H1 (cell line): ENCODE measurements at regions not wholly inside any gene's neighbourhood (a gene's known extent, or its start where the extent isn't known, plus 50 kb on each side); places are given as distances from the start of the nearest gene placed in this dataset.

ENCODE experiments used
- CTCF ChIA-PET: fragments of 300-600 bp; sonication (Branson Sonifier 250); formaldehyde crosslinking; loops from one replicate; lab custom pipeline; 2021; ENCODE audit not compliant: partially characterized antibody; lab: Charles Lee
- POLR2A ChIA-PET: fragments of 300-600 bp; sonication (Branson Sonifier 250); formaldehyde crosslinking; loops from one replicate; lab custom pipeline; 2021; ENCODE audit warnings: inconsistent platforms; ENCODE audit not compliant: partially characterized antibody; lab: Charles Lee
- DNase-seq, 2 experiments: peaks; one replicate each; pipeline versions ENCODE4 v3.0.0 to v3.0.0-alpha.2; 2010 to 2022; ENCODE audit warnings: low spot score in 2 of 2, low read depth in 1 of 2, mixed read lengths in 1 of 2
- FAIRE-seq: peaks from 2 replicates; lab custom pipeline; 2011; peaks lifted over from hg19 to GRCh38; lab: Jason Lieb, UNC
- H2AFZ ChIP-seq: 2 replicates; pipeline ENCODE4 v1.8.1; 2012; ENCODE audit warnings: low read length, inconsistent platforms
- H2AK5ac ChIP-seq: 2 replicates; pipeline ENCODE4 v1.6.1; 2013; ENCODE audit warnings: low read depth, low read length
- H2BK120ac ChIP-seq: replicated peaks from 2 replicates; pipeline ENCODE3; 2013; ENCODE audit warnings: low read depth, low read length, inconsistent platforms
- H2BK12ac ChIP-seq: 2 replicates; pipeline ENCODE4 v1.6.1; 2013; ENCODE audit warnings: low read depth, low read length
- H2BK15ac ChIP-seq: 2 replicates; pipeline ENCODE4 v1.6.1; 2013; ENCODE audit warnings: low read length
- H2BK20ac ChIP-seq: 2 replicates; pipeline ENCODE4 v1.6.1; 2013; ENCODE audit warnings: low read length
- H2BK5ac ChIP-seq: 2 replicates; pipeline ENCODE4 v1.6.1; 2013; ENCODE audit warnings: low read depth, low read length
- H3K14ac ChIP-seq: 2 replicates; pipeline ENCODE4 v1.6.1; 2013; ENCODE audit warnings: inconsistent platforms; ENCODE audit not compliant: insufficient read length
- H3K18ac ChIP-seq: 2 replicates; pipeline ENCODE4 v1.6.1; 2013; ENCODE audit warnings: low read length; ENCODE audit errors: extremely low read depth
- H3K23ac ChIP-seq: 2 replicates; pipeline ENCODE4 v1.6.1; 2013; ENCODE audit warnings: inconsistent platforms; ENCODE audit not compliant: insufficient read length
- H3K23me2 ChIP-seq: 2 replicates; pipeline ENCODE4 v1.6.1; 2013; ENCODE audit warnings: low read depth, low read length
- H3K27ac ChIP-seq: 2 replicates; pipeline ENCODE4 v1.6.1; 2011; ENCODE audit warnings: low read depth, low read length, inconsistent platforms
- H3K27me3 ChIP-seq, 4 experiments: replicated peaks in 1 of 4; 1 replicate in 1 of 4; 2 replicates in 3 of 4; pipeline versions ENCODE4 v1.6.1 to v1.8.1; 2011 to 2013; ENCODE audit warnings: low read length in 3 of 4, mild to moderate bottlenecking in 3 of 4, inconsistent platforms in 2 of 4, mixed read lengths in 2 of 4, moderate library complexity in 1 of 4; ENCODE audit not compliant: control insufficient read depth in 3 of 4, insufficient read depth in 3 of 4; ENCODE audit errors: extremely low read depth in 1 of 4
- H3K36me3 ChIP-seq, 4 experiments: 2 replicates each; pipeline versions ENCODE4 v1.6.1 to v1.8.1; 2011 to 2013; ENCODE audit warnings: mild to moderate bottlenecking in 4 of 4, low read length in 3 of 4, moderate library complexity in 2 of 4, control low read depth in 1 of 4, inconsistent platforms in 1 of 4; ENCODE audit not compliant: insufficient read depth in 4 of 4, control insufficient read depth in 2 of 4
- H3K4ac ChIP-seq: replicated peaks from 2 replicates; pipeline ENCODE3; 2013; ENCODE audit warnings: low read length, low read depth, mixed read lengths, inconsistent platforms; ENCODE audit not compliant: insufficient read length
- H3K4me1 ChIP-seq, 4 experiments: replicated peaks in 1 of 4; 1 replicate in 1 of 4; 2 replicates in 3 of 4; pipeline versions ENCODE4 v1.6.1 to v1.8.1; 2011 to 2013; ENCODE audit warnings: low read length in 3 of 4, inconsistent platforms in 2 of 4, mixed read lengths in 1 of 4; ENCODE audit not compliant: insufficient read depth in 4 of 4, control insufficient read depth in 3 of 4
- H3K4me2 ChIP-seq, 2 experiments: 2 replicates each; pipeline versions ENCODE4 v1.6.1 to v1.8.1; 2011 to 2013; ENCODE audit warnings: low read depth in 2 of 2, low read length in 2 of 2, control low read depth in 1 of 2, inconsistent platforms in 1 of 2, mild to moderate bottlenecking in 1 of 2; ENCODE audit not compliant: insufficient read depth in 1 of 2
- H3K4me3 ChIP-seq, 4 experiments: fragments of 200-600, 300-600 bp in 1 of 4; sonication (generic), shearing (Covaris generic), sonication (Bioruptor Twin) in 1 of 4; 2 replicates each; pipeline versions ENCODE4 v1.5.1 to v1.8.1; 2011 to 2016; ENCODE audit warnings: low read length in 4 of 4, low read depth in 3 of 4, control low read depth in 2 of 4, inconsistent platforms in 2 of 4, mild to moderate bottlenecking in 2 of 4, mixed read lengths in 1 of 4, moderate library complexity in 1 of 4; ENCODE audit not compliant: insufficient read depth in 2 of 4; ENCODE audit errors: extremely low read depth in 1 of 4
- H3K56ac ChIP-seq: replicated peaks from 2 replicates; pipeline ENCODE3; 2013; ENCODE audit warnings: low read depth, mild to moderate bottlenecking, mixed read lengths, low read length, inconsistent platforms; ENCODE audit not compliant: insufficient read length
- H3K79me1 ChIP-seq: 2 replicates; pipeline ENCODE4 v1.6.1; 2013; ENCODE audit warnings: low read depth, low read length, control low read depth
- H3K79me2 ChIP-seq, 2 experiments: 2 replicates each; pipeline versions ENCODE4 v1.6.1 to v1.8.1; 2012 to 2013; ENCODE audit warnings: low read length in 2 of 2, mild to moderate bottlenecking in 2 of 2, inconsistent platforms in 1 of 2; ENCODE audit not compliant: insufficient read depth in 2 of 2, control insufficient read depth in 1 of 2
- H3K9ac ChIP-seq, 4 experiments: replicated peaks in 1 of 4; 1 replicate in 1 of 4; 2 replicates in 3 of 4; pipeline versions ENCODE4 v1.6.1 to v1.8.1; 2011 to 2013; ENCODE audit warnings: low read depth in 3 of 4, low read length in 3 of 4, control low read depth in 2 of 4, mild to moderate bottlenecking in 2 of 4, moderate library complexity in 2 of 4, inconsistent platforms in 1 of 4; ENCODE audit errors: extremely low read depth in 1 of 4
- H3K9me3 ChIP-seq, 2 experiments: 2 replicates each; pipeline versions ENCODE4 v1.6.1 to v1.8.1; 2012 to 2013; ENCODE audit warnings: mild to moderate bottlenecking in 2 of 2, moderate library complexity in 2 of 2, control low read depth in 1 of 2, inconsistent platforms in 1 of 2, low read depth in 1 of 2, low read length in 1 of 2, mixed read lengths in 1 of 2; ENCODE audit not compliant: insufficient read depth in 2 of 2
- H4K20me1 ChIP-seq, 2 experiments: replicated peaks in 1 of 2; 2 replicates each; pipeline versions ENCODE3 to v1.8.1; 2011 to 2013; ENCODE audit warnings: inconsistent platforms in 2 of 2, low read length in 2 of 2, mild to moderate bottlenecking in 1 of 2; ENCODE audit not compliant: insufficient read depth in 2 of 2, control insufficient read depth in 1 of 2
- H4K5ac ChIP-seq: 2 replicates; pipeline ENCODE4 v1.6.1; 2013; ENCODE audit warnings: low read length, low read depth, mixed read lengths, inconsistent platforms; ENCODE audit not compliant: insufficient read length
- H4K8ac ChIP-seq: 2 replicates; pipeline ENCODE4 v1.8.0; 2013; ENCODE audit warnings: mild to moderate bottlenecking, moderate library complexity, low read length, inconsistent platforms; ENCODE audit not compliant: insufficient read depth; ENCODE audit errors: extremely low read depth
- H4K91ac ChIP-seq: replicated peaks from 2 replicates; pipeline ENCODE3; 2013; ENCODE audit warnings: low read length, mixed read lengths, inconsistent platforms; ENCODE audit not compliant: insufficient read length
- BRCA1 ChIP-seq: IDR thresholded peaks from 2 replicates; pipeline ENCODE4 v1.6.1; 2012; ENCODE audit warnings: low read depth, low read length, improper control_type of control experiment
- SIX5 ChIP-seq: IDR thresholded peaks from 2 replicates; pipeline ENCODE4 v1.6.1; 2011; ENCODE audit warnings: mild to moderate bottlenecking, low read depth, low read length
- WGBS, 2 experiments: shearing (Covaris generic) in 1 of 2; methylation state at CpG; one replicate each; pipeline versions ENCODE4 v1.1.6 to v1.1.7; 2013 to 2015; ENCODE audit warnings: low lambda C conversion rate in 2 of 2, mixed read lengths in 2 of 2, inconsistent platforms in 1 of 2, low coverage in 1 of 2, missing lambda C conversion rate in 1 of 2; ENCODE audit not compliant: insufficient replicate concordance in 2 of 2, insufficient coverage in 1 of 2, insufficient read length in 1 of 2; ENCODE audit errors: extremely low coverage in 1 of 2, missing lambda C conversion rate in 1 of 2; 5-methylcytosine and 5-hydroxymethylcytosine counted together

DNA sequence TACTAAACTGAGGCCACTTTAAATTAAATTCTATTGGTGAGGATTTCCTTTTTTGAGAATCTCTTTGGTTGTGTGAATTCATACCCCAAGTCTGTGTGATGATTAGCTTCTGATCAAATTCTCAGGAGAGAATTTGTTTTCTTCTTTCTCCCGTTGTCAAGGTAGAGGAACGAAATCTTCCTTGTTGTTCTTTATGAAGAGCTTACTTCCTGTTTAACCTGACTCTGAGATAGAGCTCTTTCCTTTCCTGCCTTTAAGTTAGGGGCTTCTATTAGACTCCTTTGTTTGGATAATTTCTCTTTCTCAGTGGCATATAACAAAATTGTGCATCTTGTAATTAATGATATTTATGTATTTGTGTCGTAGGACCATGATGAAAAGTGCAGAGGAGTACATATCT, 572.1 kb downstream of the REEP3 start:
- no peak overlapping the region for H2BK20ac ChIP-seq
- no peak overlapping the region for H4K5ac ChIP-seq
- no peak for DNase-seq
- H3K4me2 ChIP-seq, result no peak overlapping the region
- no peak overlapping the region for H3K23ac ChIP-seq
- H3K36me3 ChIP-seq, result no peaks in the 10 kb centered on the region
- no peak overlapping the region for H3K9ac ChIP-seq
- H2AFZ ChIP-seq, result no peak overlapping the region
- no peaks in the 10 kb centered on the region for H4K20me1 ChIP-seq
- H2BK15ac ChIP-seq, result no peak overlapping the region
- no peak overlapping the region for H4K8ac ChIP-seq
- no peak overlapping the region for H3K4me3 ChIP-seq
- CTCF ChIA-PET, result interaction anchor here (0.9 to 2.0 kb wide), 8 partner anchors 11 to 351 kb away, joined by 3 to 7 read pairs (median 5); no protein-coding TSS in a partner anchor
- H2BK120ac ChIP-seq, result no peak overlapping the region
- POLR2A ChIA-PET, result no interaction called here
- no peak overlapping the region for H3K4ac ChIP-seq
- H2BK12ac ChIP-seq, result no peak overlapping the region
- 88% methylated on average over 3 of the region's 3 CpGs; no CpG with 5 or more reads in 1 of the 2 experiments for WGBS, 2 experiments
- no peak overlapping the region for H3K27ac ChIP-seq
- no peaks in the 10 kb centered on the region; the same call in 1 of the 2 replicates for H3K23me2 ChIP-seq
- no peak overlapping the region for H3K56ac ChIP-seq
- H3K4me1 ChIP-seq, result no peaks in the 10 kb centered on the region; a peak in 1 of 7 replicates
- H2BK5ac ChIP-seq, result no peak overlapping the region
- FAIRE-seq, result no peak
- H4K91ac ChIP-seq, result no peak overlapping the region
- H2AK5ac ChIP-seq, result no peak overlapping the region
- no peaks in the 10 kb centered on the region for H3K79me2 ChIP-seq
- H3K27me3 ChIP-seq, result no peaks in the 10 kb centered on the region
- no peaks in the 10 kb centered on the region for H3K79me1 ChIP-seq
- H3K14ac ChIP-seq, result no peak overlapping the region
- no peaks in the 10 kb centered on the region for H3K9me3 ChIP-seq
- TF ChIP-seq SIX5, result no peak
- TF ChIP-seq BRCA1, result no peak
- no peak overlapping the region for H3K18ac ChIP-seq
